Heart right ventricle (tissue), 16 donors: ENCODE measurements at regions not wholly inside any gene's neighbourhood (a gene's known extent, or its start where the extent isn't known, plus 50 kb on each side); places are given as distances from the start of the nearest gene placed in this dataset.

Source experiments
- ATAC-seq, 8 donors: fragments of 200-7000 bp; cut with Tn5 transposase; one replicate each; pipeline ENCODE4 v1.9.1; 2020; ENCODE audit warnings: mild to moderate bottlenecking in 8 of 8, moderate library complexity in 8 of 8, moderate number of reproducible peaks in 1 of 8
- DNase-seq, 2 donors: peaks; one replicate each; pipeline ENCODE4 v3.0.0-alpha.2; 2020
- H3K27ac ChIP-seq, 10 donors: fragments of 200-600 bp; sonication (generic) in 2 of 10; one replicate each; pipeline versions ENCODE4 v1.5.0 to v1.8.0; 2020 to 2022; ENCODE audit warnings: mild to moderate bottlenecking in 3 of 10
- H3K27me3 ChIP-seq, 7 donors: fragments of 200-600 bp; one replicate each; pipeline ENCODE4 v1.8.0; 2021 to 2022; ENCODE audit warnings: mild to moderate bottlenecking in 2 of 7
- H3K36me3 ChIP-seq, 9 donors: fragments of 200-600 bp; sonication (generic) in 1 of 9; one replicate each; pipeline versions ENCODE4 v1.5.0 to v1.8.0; 2020 to 2022; ENCODE audit warnings: mild to moderate bottlenecking in 2 of 9
- H3K4me1 ChIP-seq, 9 donors: fragments of 200-600 bp; sonication (generic) in 1 of 9; one replicate each; pipeline versions ENCODE4 v1.5.0 to v1.8.0; 2020 to 2022; ENCODE audit warnings: mild to moderate bottlenecking in 4 of 9
- H3K4me3 ChIP-seq, 10 donors: fragments of 200-600 bp; sonication (generic) in 2 of 10; one replicate each; pipeline versions ENCODE4 v1.5.0 to v1.8.0; 2020 to 2022; ENCODE audit warnings: mild to moderate bottlenecking in 7 of 10, moderate library complexity in 2 of 10
- H3K9me3 ChIP-seq, 11 donors: fragments of 200-600 bp in 10 of 11; sonication (generic) in 2 of 11; one replicate each; pipeline versions ENCODE4 v1.5.0 to v1.8.0; 2013 to 2022; ENCODE audit warnings: mild to moderate bottlenecking in 2 of 11, control low read depth in 1 of 11, moderate library complexity in 1 of 11
- WGBS, 2 donors: extraction: QIAGEN DNeasy Blood & Tissue Kit; methylation state at CpG; one replicate each; pipeline ENCODE4 v1.1.7; 2013; ENCODE audit warnings: inconsistent platforms in 1 of 2; 5-methylcytosine and 5-hydroxymethylcytosine counted together
- intact Hi-C, 10 donors: fragments of 100-400 bp; cut with DNase I; formaldehyde crosslinking; loops; one replicate each; pipeline versions ENCODE4 v1.11.1 to v1.14.2; 2022
- TF ChIP-seq, protein P1 (sequence below), 9 donors: fragments of 200-600 bp; sonication (generic) in 2 of 9; IDR thresholded peaks; one replicate each; pipeline versions ENCODE4 v1.5.0 to v1.8.0; 2021 to 2022; ENCODE audit warnings: antibody characterized with exemption in 9 of 9, mild to moderate bottlenecking in 5 of 9, moderate library complexity in 1 of 9
- donor health status: Arrhythmogenic right ventricular cardiomyopathy.
- donor health status: ischemic (EF 13 %, LVEDD 7.1; RV severe dilation, severe dysfunction).
- donor health status: healthy with polysubstance abuse.
- donor health status: DM: no; HTN: yes; CAD: no.
- donor health status: DM: no; HTN: no; CAD: no.
- donor health status: ischemic (EF 25% LVEDD 6.9; RV normal size, moderate dysfunction).
- donor health status: ischemic (EF 25% LVEDD 5.7; RV mildly dilated, moderate dysfunction).
- donor health status: healthy.
- donor health status: DM: yes; HTN: yes; CAD: no.
- donor health status: Ischemic cardiomyopathy.
- donor health status: ischemic (EF 35%, LVEDD 5.7; RV mildly dilated, moderate dysfunction).
- donor health status: nonischemic (EF 11% LVEDD 7.7; RV severe dilation, severe dysfunction).
- donor health status: DM: yes; HTN: yes; CAD: no.
- donor health status: PGD.
- donor health status: ischemic (EF 29% LVEDD 5.4; RV normal size, mild dysfunction).
- donor health status: nonischemic (EF 23%, LVEDD 6.1; RV moderate dilation, normal function).

DNA sequence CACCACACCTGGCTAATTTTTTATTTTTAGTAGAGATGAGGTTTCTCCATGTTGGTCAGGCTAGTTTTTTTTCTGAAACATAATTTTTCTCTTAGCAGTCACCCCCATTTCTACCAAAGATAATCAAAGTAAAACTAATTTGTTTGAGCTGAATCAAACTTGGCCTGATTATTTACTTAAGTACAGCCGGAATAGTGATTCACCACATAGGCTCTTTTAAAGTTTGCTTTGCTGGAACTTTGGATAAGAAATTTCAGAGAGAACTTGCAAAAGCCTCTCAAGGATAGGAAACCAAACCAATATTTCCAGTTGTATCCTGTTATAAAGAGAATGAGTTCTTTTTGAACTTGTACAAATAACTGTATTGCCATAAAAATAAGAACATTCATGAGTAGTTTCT is 105.0 kb upstream of the SYNCRIP start:
- H3K4me3 ChIP-seq = no peak overlapping the region
- WGBS, 2 donors = 70 to 86% methylated on average over 1 of the region's 1 CpG
- no peak for DNase-seq
- H3K27me3 ChIP-seq = peaks cover 0 to 5% (median 0%) of the 10 kb centered on the region in 7 donors
- H3K36me3 ChIP-seq = no peaks in the 10 kb centered on the region
- TF ChIP-seq, protein P1, sequence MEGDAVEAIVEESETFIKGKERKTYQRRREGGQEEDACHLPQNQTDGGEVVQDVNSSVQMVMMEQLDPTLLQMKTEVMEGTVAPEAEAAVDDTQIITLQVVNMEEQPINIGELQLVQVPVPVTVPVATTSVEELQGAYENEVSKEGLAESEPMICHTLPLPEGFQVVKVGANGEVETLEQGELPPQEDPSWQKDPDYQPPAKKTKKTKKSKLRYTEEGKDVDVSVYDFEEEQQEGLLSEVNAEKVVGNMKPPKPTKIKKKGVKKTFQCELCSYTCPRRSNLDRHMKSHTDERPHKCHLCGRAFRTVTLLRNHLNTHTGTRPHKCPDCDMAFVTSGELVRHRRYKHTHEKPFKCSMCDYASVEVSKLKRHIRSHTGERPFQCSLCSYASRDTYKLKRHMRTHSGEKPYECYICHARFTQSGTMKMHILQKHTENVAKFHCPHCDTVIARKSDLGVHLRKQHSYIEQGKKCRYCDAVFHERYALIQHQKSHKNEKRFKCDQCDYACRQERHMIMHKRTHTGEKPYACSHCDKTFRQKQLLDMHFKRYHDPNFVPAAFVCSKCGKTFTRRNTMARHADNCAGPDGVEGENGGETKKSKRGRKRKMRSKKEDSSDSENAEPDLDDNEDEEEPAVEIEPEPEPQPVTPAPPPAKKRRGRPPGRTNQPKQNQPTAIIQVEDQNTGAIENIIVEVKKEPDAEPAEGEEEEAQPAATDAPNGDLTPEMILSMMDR (IDR thresholded peaks at IDR 0.05) = no peak
- ATAC-seq = no peak
- no peaks in the 10 kb centered on the region for H3K4me1 ChIP-seq
- H3K9me3 ChIP-seq = no peaks in the 10 kb centered on the region
- H3K27ac ChIP-seq = no peak overlapping the region
- intact Hi-C loops = no loop called here

DNA sequence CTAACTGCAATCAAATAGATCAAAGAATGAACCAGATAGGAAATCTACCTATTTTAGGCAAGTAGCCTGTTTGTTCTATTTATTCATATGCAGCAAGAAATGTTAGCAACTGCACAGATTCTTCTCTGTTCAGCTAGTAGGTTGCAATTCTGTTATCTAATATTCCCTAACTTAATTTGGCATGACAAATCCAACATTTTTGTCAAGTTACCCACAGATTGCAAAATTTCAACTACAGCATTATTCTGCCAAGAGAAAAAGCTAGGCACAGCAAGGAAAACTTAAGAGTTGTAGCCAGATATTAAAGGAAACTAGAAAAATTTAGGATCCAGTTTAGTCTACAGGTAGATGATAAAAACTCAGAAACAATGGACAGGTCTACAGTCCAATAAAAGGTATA is 104.4 kb upstream of the SYNCRIP start:
- DNase-seq = no peak
- ATAC-seq = no peak
- intact Hi-C loops = no loop called here

DNA sequence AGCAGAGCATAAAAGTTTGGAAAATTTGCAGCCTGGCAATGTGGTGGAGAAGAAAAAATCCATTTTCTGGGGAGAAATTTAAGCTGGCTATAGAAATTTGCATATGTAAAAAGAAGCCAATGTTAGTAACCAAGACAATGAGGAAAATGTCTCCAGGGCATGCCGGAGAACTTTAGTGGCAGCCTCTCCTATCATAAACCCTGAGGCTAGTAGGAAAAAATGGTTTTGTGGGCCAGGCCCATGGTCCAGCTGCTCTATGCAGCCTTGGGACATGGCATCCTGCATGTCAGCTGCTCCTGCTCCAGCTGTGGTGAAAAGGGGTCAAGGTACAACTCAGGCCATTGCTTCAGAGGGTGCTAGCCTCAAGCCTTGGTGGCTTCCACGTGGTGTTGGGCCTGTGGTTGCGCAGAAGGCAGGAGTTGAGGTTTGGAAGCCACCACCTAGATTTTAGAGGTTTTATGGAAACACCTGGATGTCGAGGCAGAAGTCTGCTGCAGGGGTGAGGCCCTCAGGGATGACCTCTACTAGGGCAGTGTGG is 101.8 kb upstream of the SYNCRIP start:
- no peaks in the 10 kb centered on the region for H3K4me1 ChIP-seq
- TF ChIP-seq, protein P1 (IDR thresholded peaks at IDR 0.05) = no peak
- no peak overlapping the region for H3K27ac ChIP-seq
- ATAC-seq (no peak), DNase-seq (no peak)
- 76 to 77% methylated on average over 4 of the region's 4 CpGs for WGBS, 2 donors
- H3K36me3 ChIP-seq = no peaks in the 10 kb centered on the region
- intact Hi-C loops = no loop called here
- H3K4me3 ChIP-seq = no peak overlapping the region
- H3K9me3 ChIP-seq = peaks cover 0 to 7% (median 0%) of the 10 kb centered on the region in 11 donors
- no peaks in the 10 kb centered on the region for H3K27me3 ChIP-seq

More for the DNA sequence above, 104.4 kb upstream of the SYNCRIP start:
- TF ChIP-seq, protein P1 (IDR thresholded peaks at IDR 0.05) = no peak
- Histone ChIP-seq H3K36me3 (no peaks in the 10 kb centered on the region), H3K4me3 (no peak overlapping the region), H3K4me1 (no peaks in the 10 kb centered on the region), H3K27ac (no peak overlapping the region), H3K9me3 (peaks cover 0 to 4% (median 0%) of the 10 kb centered on the region in 11 donors), H3K27me3 (peaks cover 0 to 5% (median 0%) of the 10 kb centered on the region in 7 donors)

DNA sequence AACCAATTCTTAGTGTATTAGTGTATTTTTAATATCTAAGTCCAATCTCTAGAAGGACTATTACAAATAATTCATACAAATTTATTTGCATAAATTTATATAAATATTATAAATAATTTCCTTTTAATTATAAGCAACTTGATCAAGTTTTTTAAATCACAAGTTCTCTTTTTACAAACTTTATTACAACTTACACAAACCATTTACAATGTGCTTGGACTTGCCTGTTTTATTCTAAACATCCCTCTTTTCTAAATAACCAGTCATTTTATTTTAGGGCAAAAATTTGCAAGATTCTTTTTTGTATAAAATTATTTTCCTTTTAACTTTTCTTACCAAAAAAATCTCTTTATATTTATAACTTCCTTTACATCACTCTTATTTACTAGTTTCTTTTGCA is 83.5 kb upstream of the SYNCRIP start:
- Histone ChIP-seq H3K27ac (no peak overlapping the region), H3K27me3 (no peaks in the 10 kb centered on the region), H3K9me3 (peaks cover 0 to 33% (median 2%) of the 10 kb centered on the region in 11 donors), H3K4me3 (no peak overlapping the region), H3K36me3 (no peaks in the 10 kb centered on the region), H3K4me1 (no peaks in the 10 kb centered on the region)
- TF ChIP-seq, protein P1 (IDR thresholded peaks at IDR 0.05) = no peak
- DNase-seq (no peak), ATAC-seq (no peak)
- intact Hi-C loops = no loop called here
